Naive thymus-derived CD4-positive, alpha-beta T cell (primary cell): ENCODE measurements at regions not wholly inside any gene's neighbourhood (a gene's known extent, or its start where the extent isn't known, plus 50 kb on each side); places are given as distances from the start of the nearest gene placed in this dataset.
"Not testable (repeated sequence)": the region's sequence is repeated elsewhere in the genome, so short reads cannot be mapped to it uniquely, and the experiment has no call there.

Experiments
- ATAC-seq: fragments of 150-1000 bp; cut with Tn5 transposase; 2 replicates; pipeline ENCODE4 v1.10.0; 2021; ENCODE audit warnings: mild to moderate bottlenecking, moderate library complexity
- CTCF ChIA-PET: fragments of 350-600 bp; sonication (Branson Sonifier 250); formaldehyde crosslinking; loops from one replicate; lab custom pipeline; 2021; ENCODE audit warnings: antibody characterized with exemption; lab: Charles Lee
- POLR2A ChIA-PET: fragments of 350-600 bp; sonication (Branson Sonifier 250); formaldehyde crosslinking; loops from one replicate; lab custom pipeline; 2021; ENCODE audit warnings: antibody characterized with exemption, inconsistent platforms; lab: Charles Lee
- DNase-seq, 9 donors: peaks; one replicate each; pipeline versions ENCODE4 v3.0.0 to v3.0.0-alpha.2; 2020 to 2022; ENCODE audit warnings: mixed read lengths in 1 of 9
- H3K27ac ChIP-seq: one replicate; pipeline ENCODE4 v1.7.0; 2013; ENCODE audit warnings: mild to moderate bottlenecking, low read depth, low read length, moderate library complexity
- H3K27me3 ChIP-seq, 2 donors: one replicate each; pipeline ENCODE4 v1.7.0; 2013; ENCODE audit warnings: low read length in 2 of 2, mild to moderate bottlenecking in 2 of 2, moderate library complexity in 2 of 2; ENCODE audit not compliant: control insufficient read depth in 2 of 2, insufficient read depth in 2 of 2
- H3K36me3 ChIP-seq, 3 experiments: 1 replicate in 2 of 3; 2 replicates in 1 of 3; pipeline ENCODE4 v1.7.0; 2013; ENCODE audit warnings: low read length in 3 of 3, mild to moderate bottlenecking in 3 of 3, moderate library complexity in 1 of 3; ENCODE audit not compliant: insufficient read depth in 3 of 3, control insufficient read depth in 2 of 3
- H3K4me1 ChIP-seq, 2 donors: one replicate each; pipeline ENCODE4 v1.7.0; 2013; ENCODE audit warnings: low read length in 2 of 2, mild to moderate bottlenecking in 2 of 2, moderate library complexity in 1 of 2; ENCODE audit not compliant: control insufficient read depth in 2 of 2, insufficient read depth in 2 of 2
- H3K4me3 ChIP-seq: 2 replicates; pipeline ENCODE4 v1.7.0; 2013; ENCODE audit warnings: mild to moderate bottlenecking, low read length
- H3K9me3 ChIP-seq, 3 experiments: 1 replicate in 2 of 3; 2 replicates in 1 of 3; pipeline ENCODE4 v1.7.0; 2013; ENCODE audit warnings: low read length in 3 of 3; ENCODE audit not compliant: control insufficient read depth in 2 of 3
- H3K27ac Mint-ChIP-seq, 9 donors: one replicate each; pipeline ENCODE4 v1.8.0; 2020 to 2022; ENCODE audit warnings: mixed read lengths in 9 of 9, mild to moderate bottlenecking in 8 of 9, moderate library complexity in 5 of 9, inconsistent platforms in 2 of 9
- H3K27me3 Mint-ChIP-seq, 5 donors: one replicate each; pipeline ENCODE4 v1.8.0; 2021 to 2022; ENCODE audit warnings: mixed read lengths in 5 of 5, mild to moderate bottlenecking in 1 of 5
- H3K36me3 Mint-ChIP-seq, 5 donors: one replicate each; pipeline ENCODE4 v1.8.0; 2020 to 2022; ENCODE audit warnings: mixed read lengths in 5 of 5, mild to moderate bottlenecking in 3 of 5, inconsistent platforms in 1 of 5
- H3K4me1 Mint-ChIP-seq, 7 donors: one replicate each; pipeline ENCODE4 v1.8.0; 2020 to 2022; ENCODE audit warnings: mixed read lengths in 7 of 7, mild to moderate bottlenecking in 3 of 7, inconsistent platforms in 1 of 7
- H3K4me3 Mint-ChIP-seq, 10 donors: one replicate each; pipeline ENCODE4 v1.8.0; 2020 to 2022; ENCODE audit warnings: mild to moderate bottlenecking in 10 of 10, mixed read lengths in 10 of 10, moderate library complexity in 6 of 10, inconsistent platforms in 2 of 10
- H3K9me3 Mint-ChIP-seq, 11 donors: one replicate each; pipeline ENCODE4 v1.8.0; 2020 to 2022; ENCODE audit warnings: mixed read lengths in 11 of 11, mild to moderate bottlenecking in 4 of 11, inconsistent platforms in 1 of 11, moderate library complexity in 1 of 11
- intact Hi-C, 2 donors: fragments of 100-400 bp; cut with micrococcal nuclease; formaldehyde crosslinking; loops; one replicate each; pipeline ENCODE4 v1.15.1; 2023

DNA sequence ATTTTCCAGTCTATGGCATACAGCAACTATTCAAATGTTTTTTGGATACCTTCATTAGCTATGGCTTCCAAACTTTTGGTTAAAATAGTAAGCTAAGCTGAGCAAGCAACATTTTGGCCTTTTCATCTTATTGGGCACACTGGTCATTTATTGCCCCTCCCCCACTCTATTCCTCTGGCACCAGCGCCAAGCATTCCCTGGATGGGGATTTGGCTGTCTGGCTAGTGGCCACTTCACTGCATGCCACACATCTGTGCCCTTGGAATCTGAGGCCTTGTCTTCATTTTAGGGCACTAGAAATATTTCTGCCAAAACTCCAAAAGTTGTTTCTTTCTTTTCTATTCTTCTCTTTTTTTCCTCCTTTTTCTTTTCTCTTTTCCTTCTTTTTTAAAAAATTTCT is 305.8 kb upstream of the POTED start:
- H3K27ac ChIP-seq, CTCF ChIA-PET, POLR2A ChIA-PET, H3K36me3 ChIP-seq, H3K9me3 ChIP-seq, H3K36me3 Mint-ChIP-seq, ATAC-seq, H3K27ac Mint-ChIP-seq, H3K4me3 ChIP-seq, DNase-seq, H3K4me3 Mint-ChIP-seq, intact Hi-C loops, H3K27me3 ChIP-seq, H3K4me1 Mint-ChIP-seq, H3K4me1 ChIP-seq, H3K27me3 Mint-ChIP-seq: not testable (repeated sequence)
- peaks cover 0 to 14% (median 5%) of the 10 kb centered on the region in 11 donors for H3K9me3 Mint-ChIP-seq

DNA sequence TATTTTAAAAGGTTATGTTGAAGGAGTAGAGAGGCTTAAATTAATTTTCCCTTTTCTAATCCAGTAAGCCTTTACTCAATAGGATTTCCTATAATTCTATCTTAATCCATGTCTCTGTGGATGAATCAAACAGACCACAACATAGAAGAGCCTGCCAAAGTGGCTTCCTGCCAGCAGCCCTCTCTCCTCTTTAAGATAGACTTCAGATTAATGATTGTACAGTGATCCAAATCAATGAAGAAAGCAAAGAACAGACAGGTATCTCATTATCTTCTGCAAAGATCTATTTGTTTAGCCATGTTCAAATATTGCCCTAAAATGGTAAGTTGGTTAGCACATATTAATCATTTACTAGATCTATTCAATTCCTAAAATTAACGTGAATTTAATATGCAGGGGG is 304.7 kb upstream of the POTED start:
- H3K27ac ChIP-seq, H3K4me1 ChIP-seq, H3K27ac Mint-ChIP-seq, DNase-seq, H3K27me3 Mint-ChIP-seq, H3K27me3 ChIP-seq, H3K4me3 Mint-ChIP-seq, H3K9me3 ChIP-seq, ATAC-seq, H3K4me3 ChIP-seq, POLR2A ChIA-PET, H3K36me3 Mint-ChIP-seq, H3K4me1 Mint-ChIP-seq, intact Hi-C loops, H3K36me3 ChIP-seq, CTCF ChIA-PET: not testable (repeated sequence)
- peaks cover 0 to 18% (median 5%) of the 10 kb centered on the region in 11 donors for H3K9me3 Mint-ChIP-seq

DNA sequence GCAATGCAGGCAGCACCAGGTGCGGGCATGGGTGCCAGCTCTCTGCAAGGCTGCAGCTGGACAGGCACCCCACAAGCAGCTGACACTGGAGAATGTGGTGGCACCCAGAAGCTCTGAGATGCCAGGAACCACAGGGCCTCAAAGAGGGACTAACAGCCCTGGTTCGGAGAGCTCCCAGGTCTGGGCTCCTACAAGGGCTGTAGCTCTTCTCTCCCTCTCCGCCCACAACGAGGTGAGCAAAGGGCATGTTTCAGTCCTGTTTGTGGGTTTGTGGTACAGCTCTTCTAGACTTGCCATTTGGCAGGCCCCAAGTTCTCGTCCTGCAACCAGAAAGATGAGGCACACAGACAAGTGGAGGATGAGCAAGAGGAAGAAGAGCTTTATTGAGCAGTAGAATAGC is 299.5 kb upstream of the POTED start:
- H3K4me3 Mint-ChIP-seq, intact Hi-C loops: not testable (repeated sequence)

DNA sequence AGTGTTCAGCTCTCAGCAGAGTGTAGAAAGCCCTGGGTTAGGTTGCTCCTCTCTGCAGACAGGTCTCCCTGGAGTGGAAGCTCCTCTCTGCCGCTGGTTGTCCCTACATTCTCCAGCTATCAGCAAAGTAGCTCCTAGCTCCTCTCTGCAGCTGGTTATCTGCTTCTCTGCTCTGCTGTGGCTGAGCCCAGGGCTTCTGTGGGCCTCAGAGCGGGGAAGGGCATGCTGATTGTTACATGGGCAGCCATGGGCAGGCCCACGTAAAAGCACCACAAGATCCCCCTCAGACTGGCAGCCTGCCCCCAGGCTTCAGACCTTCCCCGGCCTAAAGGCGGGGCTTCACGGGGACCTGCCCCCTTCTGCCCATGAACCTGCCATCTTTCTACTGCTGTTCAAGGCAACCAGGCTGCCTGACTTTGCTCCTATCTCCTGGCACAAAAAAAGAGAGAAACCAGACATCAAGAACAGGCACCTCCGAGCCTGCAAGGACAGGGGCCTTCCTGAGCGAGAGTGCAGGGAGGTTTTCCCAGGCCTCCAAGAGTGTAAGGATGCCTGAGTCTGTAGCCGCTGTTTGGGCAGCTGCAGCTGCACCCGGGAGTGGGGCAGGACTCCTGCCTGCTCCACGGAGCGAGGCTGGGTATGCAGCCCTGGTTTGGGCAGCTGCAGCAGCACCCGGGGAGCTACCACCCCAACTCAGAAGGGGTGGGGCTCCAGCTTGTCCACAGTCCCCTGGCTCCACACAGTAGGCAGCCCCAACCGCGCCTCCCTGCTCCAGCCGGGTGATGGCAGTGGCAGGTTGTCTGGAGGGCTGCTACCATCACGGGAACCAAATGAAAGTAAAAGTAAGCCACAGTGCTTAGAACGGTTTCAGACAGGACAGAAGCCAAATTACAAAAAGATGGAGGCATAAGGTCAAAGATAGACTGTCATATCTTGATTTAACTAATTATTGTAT is 298.7 kb upstream of the POTED start:
- H3K27ac ChIP-seq, POLR2A ChIA-PET, H3K27me3 ChIP-seq, ATAC-seq, H3K27me3 Mint-ChIP-seq, intact Hi-C loops, H3K9me3 ChIP-seq, H3K4me1 ChIP-seq, H3K4me1 Mint-ChIP-seq, H3K36me3 ChIP-seq, DNase-seq, H3K36me3 Mint-ChIP-seq, H3K4me3 Mint-ChIP-seq, CTCF ChIA-PET, H3K4me3 ChIP-seq, H3K27ac Mint-ChIP-seq: not testable (repeated sequence)
- H3K9me3 Mint-ChIP-seq, result peaks cover 0 to 18% (median 3%) of the 10 kb centered on the region in 11 donors

More for the DNA sequence above, 299.5 kb upstream of the POTED start:
- POLR2A ChIA-PET, H3K27me3 ChIP-seq, DNase-seq, H3K27ac ChIP-seq, H3K27me3 Mint-ChIP-seq, H3K36me3 Mint-ChIP-seq, ATAC-seq, H3K4me1 Mint-ChIP-seq, H3K4me1 ChIP-seq, CTCF ChIA-PET, H3K36me3 ChIP-seq, H3K4me3 ChIP-seq, H3K9me3 ChIP-seq, H3K27ac Mint-ChIP-seq: not testable (repeated sequence)
- H3K9me3 Mint-ChIP-seq, result peaks cover 0 to 13% (median 1%) of the 10 kb centered on the region in 11 donors

DNA sequence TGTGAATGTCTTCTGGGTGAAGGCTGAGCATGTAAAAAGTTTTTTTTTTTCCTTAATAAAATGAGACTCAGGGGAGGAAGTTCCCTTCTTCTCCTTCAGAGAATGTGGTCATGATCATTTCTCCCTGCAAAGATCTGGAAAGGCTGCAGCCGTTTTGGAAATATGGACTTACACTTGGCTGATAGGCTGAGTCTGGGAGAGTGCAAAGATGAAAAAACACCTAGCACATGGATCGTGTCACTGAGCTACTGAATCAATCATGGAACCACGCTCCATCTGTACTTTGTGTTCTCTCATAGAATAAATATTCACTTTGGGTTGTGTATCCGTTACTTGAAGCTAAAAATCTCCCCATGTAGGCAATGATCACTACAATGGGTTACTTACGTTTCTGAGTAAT is 290.9 kb upstream of the POTED start:
- H3K9me3 Mint-ChIP-seq, result peaks cover 0 to 18% (median 8%) of the 10 kb centered on the region in 11 donors
- H3K4me3 ChIP-seq, POLR2A ChIA-PET, H3K4me3 Mint-ChIP-seq, H3K4me1 ChIP-seq, CTCF ChIA-PET, H3K36me3 ChIP-seq, H3K27me3 Mint-ChIP-seq, intact Hi-C loops, H3K4me1 Mint-ChIP-seq, ATAC-seq, H3K27ac Mint-ChIP-seq, DNase-seq, H3K27me3 ChIP-seq, H3K27ac ChIP-seq, H3K36me3 Mint-ChIP-seq, H3K9me3 ChIP-seq: not testable (repeated sequence)

DNA sequence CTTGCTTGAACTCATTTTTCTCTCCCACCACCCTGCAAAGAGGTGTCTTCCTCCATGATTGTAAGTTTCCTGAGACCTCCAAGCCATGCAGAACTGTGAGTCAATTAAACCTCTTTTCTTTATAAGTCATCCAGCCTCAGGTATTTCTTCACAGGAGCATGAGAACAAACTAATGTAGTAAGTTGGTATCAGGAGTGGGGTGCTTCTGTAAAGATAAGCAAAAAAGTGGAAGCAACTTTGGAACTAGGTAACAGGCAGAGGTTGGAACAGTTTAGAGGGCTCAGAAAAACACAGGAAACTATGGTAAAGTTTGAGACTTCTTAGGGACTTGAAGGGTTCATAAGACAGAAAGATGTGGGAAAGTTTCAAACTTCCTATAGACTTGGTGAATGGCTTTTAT is 287.7 kb upstream of the POTED start:
- CTCF ChIA-PET, H3K27ac Mint-ChIP-seq, H3K4me3 ChIP-seq, DNase-seq, H3K9me3 ChIP-seq, H3K36me3 Mint-ChIP-seq, H3K4me1 Mint-ChIP-seq, H3K36me3 ChIP-seq, ATAC-seq, POLR2A ChIA-PET, H3K4me3 Mint-ChIP-seq, intact Hi-C loops, H3K27ac ChIP-seq, H3K27me3 ChIP-seq, H3K4me1 ChIP-seq, H3K27me3 Mint-ChIP-seq: not testable (repeated sequence)
- peaks cover 0 to 15% (median 10%) of the 10 kb centered on the region in 11 donors for H3K9me3 Mint-ChIP-seq

DNA sequence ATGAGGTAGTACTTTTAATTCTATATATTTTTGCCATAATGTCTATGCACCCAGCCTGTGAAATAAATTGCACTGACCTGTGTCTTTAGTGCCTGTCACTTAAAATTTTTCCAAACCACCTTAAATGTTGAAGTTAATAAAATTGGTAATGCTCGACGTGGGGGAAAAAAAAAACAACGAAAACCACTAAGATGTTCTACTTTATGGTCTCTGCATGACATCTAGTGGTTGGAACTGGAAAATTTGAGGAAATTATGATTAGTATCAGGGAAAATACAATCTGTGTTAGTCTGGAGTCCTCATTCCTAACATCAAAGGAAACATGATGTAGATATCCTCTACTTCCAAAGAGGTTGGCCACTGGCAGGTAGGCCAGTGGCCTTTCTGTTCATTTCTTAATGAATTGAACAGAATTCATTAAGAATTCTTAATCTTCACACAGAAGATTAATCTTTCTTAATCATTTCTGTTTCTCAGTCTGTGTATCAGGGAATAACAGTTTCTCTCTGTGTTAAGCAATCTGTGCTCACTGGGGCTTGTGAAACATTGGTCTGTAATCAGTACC is 268.8 kb upstream of the POTED start:
- H3K9me3 ChIP-seq, intact Hi-C loops, H3K27me3 ChIP-seq, H3K36me3 Mint-ChIP-seq, H3K36me3 ChIP-seq, H3K4me1 ChIP-seq, H3K27me3 Mint-ChIP-seq, H3K4me1 Mint-ChIP-seq, H3K4me3 ChIP-seq, H3K4me3 Mint-ChIP-seq, ATAC-seq, H3K27ac Mint-ChIP-seq, POLR2A ChIA-PET, DNase-seq, CTCF ChIA-PET, H3K27ac ChIP-seq, H3K9me3 Mint-ChIP-seq: not testable (repeated sequence)
